Activated T-cell treated with anti-CD3 and anti-CD28 coated beads, Interleukin-2, amount 50 U/mL, for 24 hours (primary cell): ENCODE measurements at regions not wholly inside any gene's neighbourhood (a gene's known extent, or its start where the extent isn't known, plus 50 kb on each side); places are given as distances from the start of the nearest gene placed in this dataset.

Experiments used
- DNase-seq: peaks from one replicate; pipeline ENCODE4 v3.0.0-alpha.2; 2020
- H3K27ac Mint-ChIP-seq: 2 replicates; pipeline ENCODE4 v1.8.0; 2020; ENCODE audit warnings: mild to moderate bottlenecking, mixed read lengths
- H3K27me3 Mint-ChIP-seq: 2 replicates; pipeline ENCODE4 v1.8.0; 2020; ENCODE audit warnings: mixed read lengths
- H3K36me3 Mint-ChIP-seq: 2 replicates; pipeline ENCODE4 v1.8.0; 2020; ENCODE audit warnings: low read depth, mixed read lengths
- H3K4me1 Mint-ChIP-seq: 2 replicates; pipeline ENCODE4 v1.8.0; 2020; ENCODE audit warnings: low read depth, mixed read lengths
- H3K4me3 Mint-ChIP-seq: 2 replicates; pipeline ENCODE4 v1.8.0; 2020; ENCODE audit warnings: mild to moderate bottlenecking, moderate library complexity, mixed read lengths
- H3K9me3 Mint-ChIP-seq: 2 replicates; pipeline ENCODE4 v1.8.0; 2020; ENCODE audit warnings: mixed read lengths

GRCh38 chr13:76696370-76696769 is 189.8 kb downstream of the KCTD12 start:
- Mint-ChIP-seq H3K4me3 (no peak overlapping the region), H3K36me3 (no peaks in the 10 kb centered on the region), H3K27ac (no peak overlapping the region), H3K9me3 (no peaks in the 10 kb centered on the region), H3K27me3 (peaks cover 28% of the 10 kb centered on the region), H3K4me1 (no peaks in the 10 kb centered on the region)
- no peak for DNase-seq

GRCh38 chr13:76693086-76693485 is 193.1 kb downstream of the KCTD12 start:
- Mint-ChIP-seq H3K27ac (no peak overlapping the region), H3K36me3 (no peaks in the 10 kb centered on the region), H3K4me3 (no peak overlapping the region), H3K9me3 (peaks cover 5% of the 10 kb centered on the region), H3K27me3 (peaks cover 10% of the 10 kb centered on the region), H3K4me1 (no peaks in the 10 kb centered on the region)
- no peak for DNase-seq

GRCh38 chr13:76692346-76692745 is 193.9 kb downstream of the KCTD12 start:
- Mint-ChIP-seq H3K27ac (no peak overlapping the region), H3K36me3 (no peaks in the 10 kb centered on the region), H3K27me3 (peaks cover 5% of the 10 kb centered on the region), H3K9me3 (peaks cover 5% of the 10 kb centered on the region), H3K4me1 (no peaks in the 10 kb centered on the region), H3K4me3 (no peak overlapping the region)
- DNase-seq, result no peak

DNA sequence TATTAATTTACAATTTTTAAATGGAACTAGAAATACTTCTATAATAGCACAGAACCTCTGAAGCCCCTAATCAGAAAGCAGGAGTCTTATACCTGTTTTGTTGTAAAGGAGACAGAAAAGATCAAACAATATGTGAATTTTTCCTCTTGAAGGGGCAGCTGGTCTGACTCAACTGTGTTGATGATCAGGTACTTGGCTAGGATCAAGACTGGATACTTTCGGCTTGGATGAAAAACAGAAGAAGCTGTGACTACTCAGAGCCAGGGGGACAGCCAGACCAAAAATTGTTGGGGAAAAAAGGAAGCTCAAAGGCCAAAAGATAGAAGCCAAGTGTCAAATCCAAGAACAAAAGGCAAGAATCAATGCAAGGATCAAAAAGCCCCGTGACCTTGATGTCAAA is 195.6 kb downstream of the KCTD12 start:
- Mint-ChIP-seq H3K4me3 (no peak overlapping the region), H3K27me3 (no peaks in the 10 kb centered on the region), H3K9me3 (peaks cover 5% of the 10 kb centered on the region), H3K27ac (no peak overlapping the region), H3K4me1 (no peaks in the 10 kb centered on the region), H3K36me3 (no peaks in the 10 kb centered on the region)
- no peak for DNase-seq

DNA sequence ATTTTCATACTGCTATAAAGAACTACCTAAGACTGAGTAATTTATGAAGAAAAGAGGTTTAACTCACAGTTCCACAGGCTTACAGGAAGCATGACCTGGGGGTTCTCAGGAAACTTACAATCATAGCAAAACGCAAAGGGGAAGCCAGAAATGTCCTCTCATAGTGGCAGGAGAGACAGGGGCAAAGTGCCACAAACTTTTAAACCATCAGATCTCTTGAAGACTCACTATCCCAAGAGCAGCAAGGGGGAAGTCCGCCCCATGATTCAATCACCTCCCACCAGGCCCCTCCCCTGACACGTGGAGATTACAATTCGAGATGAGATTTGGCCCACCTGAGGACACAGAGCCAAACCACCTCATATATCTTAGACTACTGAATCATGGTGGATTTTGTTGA is 198.7 kb downstream of the KCTD12 start:
- no peaks in the 10 kb centered on the region for H3K36me3 Mint-ChIP-seq
- peaks cover 5% of the 10 kb centered on the region for H3K9me3 Mint-ChIP-seq
- no peak overlapping the region for H3K4me3 Mint-ChIP-seq
- H3K27ac Mint-ChIP-seq, result no peak overlapping the region
- H3K4me1 Mint-ChIP-seq, result no peaks in the 10 kb centered on the region
- DNase-seq, result no peak
- no peaks in the 10 kb centered on the region for H3K27me3 Mint-ChIP-seq

DNA sequence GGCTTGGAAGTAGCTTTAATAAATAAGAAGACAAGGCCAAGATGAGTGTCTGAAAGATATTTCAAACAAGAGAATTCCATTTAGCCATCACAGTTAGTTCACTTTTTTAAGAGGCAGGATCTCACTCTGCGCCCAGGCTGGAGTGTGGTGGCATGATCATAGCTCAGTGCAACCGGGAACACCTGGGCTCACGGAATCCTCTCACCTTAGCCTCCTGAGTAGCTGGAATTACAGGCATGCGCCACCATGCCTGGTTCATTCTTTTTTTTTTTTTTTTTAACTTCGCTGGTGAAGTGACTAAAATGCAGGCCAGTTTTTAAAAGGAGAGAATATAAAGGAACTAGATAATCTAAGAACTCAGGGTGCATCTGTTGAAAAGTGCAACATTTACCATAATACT is 200.3 kb downstream of the KCTD12 start:
- DNase-seq, result no peak
- Mint-ChIP-seq H3K4me1 (no peaks in the 10 kb centered on the region), H3K9me3 (peaks cover 5% of the 10 kb centered on the region), H3K27me3 (no peaks in the 10 kb centered on the region), H3K36me3 (no peaks in the 10 kb centered on the region), H3K4me3 (no peak overlapping the region), H3K27ac (no peak overlapping the region)

DNA sequence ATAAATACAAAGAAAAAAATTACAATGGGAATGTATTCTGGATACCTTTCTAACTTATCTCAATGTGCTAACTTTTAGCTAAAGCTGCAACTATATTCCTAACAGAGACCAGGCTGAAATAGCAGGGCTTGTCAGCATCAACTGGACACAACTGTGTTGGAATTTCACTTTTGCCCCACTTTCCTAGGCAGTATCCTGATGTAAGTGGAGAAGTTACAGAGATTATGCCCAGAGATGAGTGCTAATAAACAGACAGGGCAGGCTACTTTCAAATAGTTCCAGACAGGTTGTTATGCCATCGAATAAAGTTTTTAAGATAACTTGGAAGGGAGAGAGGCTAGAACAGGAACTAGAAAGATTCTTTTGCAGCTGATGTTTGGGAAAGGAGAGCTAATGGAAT is 201.9 kb downstream of the KCTD12 start:
- Mint-ChIP-seq H3K27ac (no peak overlapping the region), H3K27me3 (no peaks in the 10 kb centered on the region), H3K4me1 (no peaks in the 10 kb centered on the region), H3K9me3 (peaks cover 4% of the 10 kb centered on the region), H3K4me3 (no peak overlapping the region), H3K36me3 (no peaks in the 10 kb centered on the region)
- no peak for DNase-seq

DNA sequence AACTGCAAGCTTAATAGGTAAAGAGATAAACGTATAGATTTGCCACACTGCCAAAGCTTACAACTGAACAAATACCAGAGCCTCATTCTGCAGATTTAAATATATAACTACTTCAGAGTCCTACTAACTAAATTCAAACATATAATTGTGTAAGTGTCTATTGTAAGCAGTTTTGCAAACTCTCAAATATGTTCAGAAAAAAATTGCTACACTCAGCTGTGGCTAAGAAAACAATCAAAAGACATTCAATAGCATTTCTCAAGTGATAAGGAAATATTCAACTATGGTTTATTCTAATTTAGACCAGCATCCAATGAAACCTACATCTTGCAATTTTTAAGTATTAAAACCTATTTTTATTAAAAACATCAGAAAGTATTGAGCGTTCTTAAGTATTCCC is 202.4 kb downstream of the KCTD12 start:
- Mint-ChIP-seq H3K36me3 (no peaks in the 10 kb centered on the region), H3K4me1 (no peaks in the 10 kb centered on the region), H3K27me3 (no peaks in the 10 kb centered on the region), H3K4me3 (no peak overlapping the region), H3K27ac (no peak overlapping the region), H3K9me3 (no peaks in the 10 kb centered on the region)
- no peak for DNase-seq

- Mint-ChIP-seq H3K27me3 (no peaks in the 10 kb centered on the region), H3K4me1 (no peaks in the 10 kb centered on the region), H3K9me3 (no peaks in the 10 kb centered on the region), H3K27ac (no peak overlapping the region), H3K4me3 (no peak overlapping the region), H3K36me3 (no peaks in the 10 kb centered on the region)
- no peak for DNase-seq
Observed at GRCh38 chr13:76683168-76683567, 203.0 kb downstream of the KCTD12 start.

GRCh38 chr13:76680112-76680511 is 206.1 kb downstream of the KCTD12 start:
- Mint-ChIP-seq H3K27me3 (no peaks in the 10 kb centered on the region), H3K36me3 (no peaks in the 10 kb centered on the region), H3K4me1 (no peaks in the 10 kb centered on the region), H3K4me3 (no peak overlapping the region), H3K27ac (no peak overlapping the region), H3K9me3 (no peaks in the 10 kb centered on the region)
- DNase-seq, result no peak

DNA sequence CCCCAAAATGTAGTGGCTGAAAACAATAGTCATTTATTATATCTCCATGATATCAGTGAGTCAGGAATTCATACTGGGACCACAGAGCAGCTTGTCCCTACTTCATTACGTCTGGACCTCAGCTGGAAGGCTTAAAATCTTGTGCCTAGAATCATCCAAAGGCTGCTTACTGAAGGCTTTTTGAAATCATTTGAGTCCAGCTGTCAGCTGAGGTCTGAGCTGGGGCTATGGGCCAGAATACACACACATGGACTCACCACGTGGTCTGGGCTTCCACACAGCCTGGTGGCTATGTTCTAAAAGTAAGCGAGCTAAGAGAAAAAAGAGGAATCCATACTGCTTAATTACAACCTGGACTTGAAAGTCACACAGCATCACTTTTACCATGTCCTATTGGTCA is 209.2 kb downstream of the KCTD12 start:
- H3K4me3 Mint-ChIP-seq, result no peak overlapping the region

GRCh38 chr13:76672420-76672819 is 213.8 kb downstream of the KCTD12 start:
- Mint-ChIP-seq H3K4me3 (no peak overlapping the region), H3K36me3 (no peaks in the 10 kb centered on the region), H3K4me1 (no peaks in the 10 kb centered on the region), H3K27ac (no peak overlapping the region), H3K9me3 (no peaks in the 10 kb centered on the region), H3K27me3 (peaks cover 8% of the 10 kb centered on the region)
- DNase-seq, result no peak

More for the DNA sequence above, 209.2 kb downstream of the KCTD12 start:
- Mint-ChIP-seq H3K27ac (no peak overlapping the region), H3K4me1 (no peaks in the 10 kb centered on the region), H3K27me3 (peaks cover 8% of the 10 kb centered on the region), H3K36me3 (no peaks in the 10 kb centered on the region), H3K9me3 (no peaks in the 10 kb centered on the region)
- DNase-seq, result no peak

GRCh38 chr13:76668716-76669115 is 217.5 kb downstream of the KCTD12 start:
- no peak overlapping the region for H3K4me3 Mint-ChIP-seq
- H3K27me3 Mint-ChIP-seq, result peaks cover 8% of the 10 kb centered on the region
- no peaks in the 10 kb centered on the region for H3K9me3 Mint-ChIP-seq
- no peak overlapping the region for H3K27ac Mint-ChIP-seq
- no peaks in the 10 kb centered on the region for H3K36me3 Mint-ChIP-seq
- DNase-seq, result no peak
- H3K4me1 Mint-ChIP-seq, result no peaks in the 10 kb centered on the region

GRCh38 chr13:76668141-76668540 is 218.1 kb downstream of the KCTD12 start:
- Mint-ChIP-seq H3K9me3 (no peaks in the 10 kb centered on the region), H3K4me3 (no peak overlapping the region), H3K4me1 (no peaks in the 10 kb centered on the region), H3K27me3 (peaks cover 2% of the 10 kb centered on the region), H3K27ac (no peak overlapping the region), H3K36me3 (no peaks in the 10 kb centered on the region)
- no peak for DNase-seq

DNA sequence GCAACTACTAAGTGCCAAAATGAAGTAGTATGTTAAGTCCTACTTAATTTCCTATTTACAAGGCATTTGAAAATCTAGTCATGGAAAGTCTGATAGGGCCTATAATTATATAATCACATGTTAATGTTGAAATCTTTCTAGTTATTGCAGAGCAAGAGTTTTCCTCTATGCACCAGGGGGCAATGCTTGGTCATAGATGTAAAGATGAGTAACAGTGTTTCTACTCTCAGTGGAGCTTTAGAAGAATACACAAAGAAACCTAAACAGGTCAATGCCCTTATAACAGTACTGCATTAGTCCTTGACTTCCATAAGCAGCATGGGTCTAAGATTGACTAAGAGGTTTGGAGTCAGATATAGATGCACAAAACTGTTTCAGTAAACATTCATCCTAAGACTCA is 218.7 kb downstream of the KCTD12 start:
- no peaks in the 10 kb centered on the region for H3K4me1 Mint-ChIP-seq
- no peak for DNase-seq
- no peaks in the 10 kb centered on the region for H3K9me3 Mint-ChIP-seq
- H3K36me3 Mint-ChIP-seq, result no peaks in the 10 kb centered on the region
- H3K27ac Mint-ChIP-seq, result no peak overlapping the region
- no peak overlapping the region for H3K4me3 Mint-ChIP-seq
- H3K27me3 Mint-ChIP-seq, result no peaks in the 10 kb centered on the region

GRCh38 chr13:76663592-76664335 is 222.4 kb downstream of the KCTD12 start:
- DNase-seq, result no peak
- Mint-ChIP-seq H3K27me3 (peaks cover 1% of the 10 kb centered on the region), H3K9me3 (no peaks in the 10 kb centered on the region), H3K4me3 (no peak overlapping the region), H3K27ac (no peak overlapping the region), H3K4me1 (no peaks in the 10 kb centered on the region), H3K36me3 (no peaks in the 10 kb centered on the region)
